ENCODE measurements at regions not wholly inside any gene's neighbourhood (a gene's known extent, or its start where the extent isn't known, plus 50 kb on each side); places are given as distances from the start of the nearest gene placed in this dataset.

DNA sequence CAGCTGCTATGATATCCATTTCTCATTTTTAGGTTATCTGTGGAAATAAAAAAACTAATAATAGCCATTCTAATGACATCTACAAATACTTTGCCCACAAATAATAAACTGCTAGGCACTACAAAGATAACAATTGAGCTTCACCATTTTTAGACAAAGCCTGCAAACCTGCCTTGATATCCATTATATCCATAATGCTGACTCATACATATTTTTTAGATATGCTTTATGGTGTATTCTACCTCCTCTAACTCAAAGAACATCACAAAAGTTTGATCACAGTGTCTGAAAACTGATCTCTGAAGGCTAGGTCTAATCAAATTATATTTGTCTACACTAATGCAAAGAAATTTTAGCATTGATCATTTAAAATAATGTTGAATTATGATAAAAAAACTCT lies 138.4 kb downstream of the HNMT start:
- peaks cover 0 to 15% (median 4%) of the 10 kb centered on the region in 11 experiments; a peak in 6 of 22 replicates for H3K9me3 ChIP-seq (replicated peaks in 1 of 11)
- no peaks in the 10 kb centered on the region for H3K36me3 ChIP-seq
- H3K27ac ChIP-seq = no peak overlapping the region
- H3K4me1 ChIP-seq = no peaks in the 10 kb centered on the region
- no peaks in the 10 kb centered on the region for H3K27me3 ChIP-seq
- no peaks in the 10 kb centered on the region for H4K20me1 ChIP-seq
- no peak overlapping the region for H3K9ac ChIP-seq
- no peak overlapping the region for H3K4me2 ChIP-seq
- no peak overlapping the region for H3K4me3 ChIP-seq
- no peak for TF ChIP-seq Cebpa-rat (IDR thresholded peaks at IDR 0.05)

DNA sequence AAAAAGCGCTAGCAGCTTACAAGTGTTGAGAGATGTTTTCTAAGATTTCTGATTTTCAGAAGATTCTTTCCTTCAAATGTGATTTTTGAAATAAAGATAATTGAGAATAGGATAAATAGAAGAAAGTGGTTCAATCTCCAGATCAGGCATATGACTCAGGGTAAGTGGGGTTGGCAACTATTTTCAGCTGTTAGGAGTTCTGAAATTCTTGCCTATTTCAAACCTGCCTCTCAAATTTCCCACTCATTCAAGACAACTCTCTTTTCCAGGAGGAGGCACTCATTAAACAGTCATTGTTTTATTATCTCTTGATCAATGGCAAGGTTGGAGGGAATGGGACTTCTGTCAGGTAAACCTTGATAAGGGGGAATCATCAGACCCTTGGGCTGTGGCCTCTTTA lies 138.9 kb downstream of the HNMT start:
- Histone ChIP-seq H3K27ac (no peak overlapping the region), H3K4me1 (no peaks in the 10 kb centered on the region), H4K20me1 (no peaks in the 10 kb centered on the region), H3K4me2 (no peak overlapping the region), H3K4me3 (no peak overlapping the region), H3K9me3 (replicated peaks in 1 of 11) (peaks cover 0 to 15% (median 4%) of the 10 kb centered on the region in 11 experiments; a peak in 6 of 22 replicates), H3K9ac (no peak overlapping the region), H3K36me3 (no peaks in the 10 kb centered on the region), H3K27me3 (no peaks in the 10 kb centered on the region)
- no peak for TF ChIP-seq Cebpa-rat (IDR thresholded peaks at IDR 0.05)

DNA sequence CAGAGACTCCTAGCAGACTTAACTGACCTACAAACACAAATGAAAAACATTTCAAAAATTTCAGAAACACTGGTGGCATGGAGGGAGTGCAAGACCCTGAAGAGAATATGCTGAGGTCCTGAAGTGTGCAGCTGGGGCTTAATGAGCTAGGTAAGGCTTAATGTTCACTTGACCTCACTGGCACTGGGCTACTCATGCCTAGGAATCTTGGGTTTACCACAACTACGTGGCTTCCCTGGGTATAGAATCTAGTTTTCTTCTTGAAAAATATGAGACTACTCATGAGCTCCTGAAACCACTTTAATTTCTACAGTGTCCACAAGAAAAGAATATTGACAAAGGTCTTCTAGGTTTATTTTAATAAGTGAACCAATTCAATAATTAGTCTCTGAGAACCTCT lies 139.8 kb downstream of the HNMT start:
- Histone ChIP-seq H3K4me1 (no peaks in the 10 kb centered on the region), H3K27ac (no peak overlapping the region), H4K20me1 (no peaks in the 10 kb centered on the region), H3K4me3 (no peak overlapping the region), H3K27me3 (no peaks in the 10 kb centered on the region), H3K36me3 (no peaks in the 10 kb centered on the region), H3K9ac (no peak overlapping the region), H3K9me3 (replicated peaks in 1 of 11) (peaks cover 0 to 13% (median 4%) of the 10 kb centered on the region in 11 experiments; a peak in 6 of 22 replicates), H3K4me2 (no peak overlapping the region)
- no peak for TF ChIP-seq Cebpa-rat (IDR thresholded peaks at IDR 0.05)

DNA sequence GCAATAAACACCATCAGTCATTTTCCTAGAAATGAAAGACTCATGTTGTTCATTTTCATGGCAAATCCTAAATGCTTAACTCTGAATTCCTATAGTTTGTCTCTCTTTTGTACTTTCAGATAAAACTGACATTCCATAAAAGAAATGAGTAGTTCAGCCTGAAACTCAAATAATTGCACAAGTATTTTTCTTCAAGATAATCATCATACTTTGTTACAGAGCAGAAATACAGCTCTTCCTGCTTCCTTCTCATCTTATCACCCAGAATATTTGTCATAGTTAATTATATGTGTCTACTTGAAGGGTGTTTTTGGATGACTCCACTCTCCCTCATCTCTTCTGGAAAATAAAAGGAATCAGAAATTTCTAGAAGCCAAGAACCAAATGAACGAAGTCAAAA lies 141.1 kb downstream of the HNMT start:
- no peak overlapping the region for H3K9ac ChIP-seq
- no peak overlapping the region for H3K4me3 ChIP-seq
- no peak overlapping the region for H3K4me2 ChIP-seq
- H3K27me3 ChIP-seq = no peaks in the 10 kb centered on the region
- H3K27ac ChIP-seq = no peak overlapping the region
- H3K9me3 ChIP-seq (replicated peaks in 1 of 11) = 0 out of 22 replicates have a peak, but pooled peaks cover 0 to under 1% (median 0%) of the 10 kb centered on the region in 11 experiments
- TF ChIP-seq Cebpa-rat (IDR thresholded peaks at IDR 0.05) = no peak
- no peaks in the 10 kb centered on the region for H3K36me3 ChIP-seq
- H3K4me1 ChIP-seq = no peaks in the 10 kb centered on the region
- no peaks in the 10 kb centered on the region for H4K20me1 ChIP-seq

DNA sequence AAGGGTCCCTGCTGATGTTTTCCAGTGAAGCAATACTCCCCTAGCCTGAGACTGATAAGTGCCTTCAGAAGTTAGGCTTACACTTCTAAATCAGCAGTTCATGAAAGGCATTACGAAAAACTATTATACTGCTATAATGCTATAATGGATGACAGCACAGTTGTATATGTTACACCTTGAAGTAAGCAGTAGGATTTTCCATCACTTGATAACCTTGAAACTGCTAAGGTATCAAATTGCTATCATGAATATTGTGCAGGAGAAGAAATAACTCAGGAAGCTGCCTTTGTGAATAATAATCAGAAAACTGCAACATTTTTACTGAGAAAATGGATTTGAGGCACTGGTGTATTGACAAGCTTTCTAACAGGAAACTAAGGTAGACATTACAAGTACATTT lies 142.3 kb downstream of the HNMT start:
- Histone ChIP-seq H3K4me3 (no peak overlapping the region), H3K27me3 (no peaks in the 10 kb centered on the region), H3K27ac (no peak overlapping the region), H3K4me2 (no peak overlapping the region), H3K9me3 (replicated peaks in 1 of 11) (no peaks in the 10 kb centered on the region), H4K20me1 (no peaks in the 10 kb centered on the region), H3K4me1 (no peaks in the 10 kb centered on the region), H3K9ac (no peak overlapping the region), H3K36me3 (no peaks in the 10 kb centered on the region)
- no peak for TF ChIP-seq Cebpa-rat (IDR thresholded peaks at IDR 0.05)

DNA sequence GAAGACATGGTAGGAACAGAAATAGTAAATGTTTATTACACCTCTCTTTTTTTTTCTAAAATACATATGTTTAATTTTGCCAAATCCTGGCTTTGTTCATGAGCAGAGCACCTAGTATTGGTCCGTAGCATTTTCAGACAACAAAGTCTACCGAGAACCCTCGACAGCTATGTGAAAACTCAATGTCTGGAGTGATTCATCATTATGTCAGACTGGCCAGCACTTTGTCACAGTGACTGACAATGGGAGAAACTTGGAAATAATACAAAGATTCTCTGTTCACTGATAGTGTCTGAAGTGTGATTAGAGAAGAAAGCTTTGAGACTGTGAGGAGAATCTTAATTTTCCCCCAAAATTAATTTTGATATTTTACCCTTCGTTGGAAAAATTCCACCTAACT lies 143.0 kb downstream of the HNMT start:
- H3K4me2 ChIP-seq = no peak overlapping the region
- no peaks in the 10 kb centered on the region for H3K4me1 ChIP-seq
- TF ChIP-seq Cebpa-rat (IDR thresholded peaks at IDR 0.05) = no peak
- H3K27me3 ChIP-seq = no peaks in the 10 kb centered on the region
- H3K9me3 ChIP-seq (replicated peaks in 1 of 11) = no peaks in the 10 kb centered on the region
- no peak overlapping the region for H3K27ac ChIP-seq
- H3K9ac ChIP-seq = no peak overlapping the region
- no peaks in the 10 kb centered on the region for H4K20me1 ChIP-seq
- H3K36me3 ChIP-seq = no peaks in the 10 kb centered on the region
- H3K4me3 ChIP-seq = no peak overlapping the region

DNA sequence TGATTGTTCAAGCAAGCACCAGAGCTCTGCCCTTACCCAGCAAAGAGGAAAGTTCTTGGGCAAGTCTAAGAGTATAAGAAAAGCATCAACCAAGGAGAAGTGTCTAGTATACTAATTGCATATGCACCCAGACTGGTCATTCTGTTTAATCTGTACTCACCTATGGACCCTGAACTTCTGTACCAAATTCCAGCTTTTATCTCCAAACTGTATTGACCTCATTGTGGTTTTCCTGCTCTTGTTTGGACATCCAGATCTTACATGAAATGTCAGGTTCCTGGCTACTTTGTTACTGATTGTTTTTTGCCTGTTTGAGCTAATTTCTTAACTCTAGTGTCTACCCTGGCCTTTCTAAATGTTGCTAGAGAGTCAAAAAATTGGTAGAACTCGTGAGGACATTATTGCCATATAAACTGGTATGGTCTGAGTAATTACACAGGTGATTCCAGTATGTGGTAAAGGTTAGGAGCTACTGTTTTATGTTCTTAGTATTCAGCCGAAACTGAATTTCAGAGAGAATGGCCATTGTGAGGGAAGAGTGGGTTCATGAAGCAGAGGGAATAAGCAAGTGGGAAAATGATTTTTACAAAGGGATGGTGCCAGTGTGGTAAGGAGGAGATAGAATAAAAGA lies 146.3 kb downstream of the HNMT start:
- Histone ChIP-seq H3K4me1 (no peaks in the 10 kb centered on the region), H3K4me2 (no peak overlapping the region), H3K27me3 (no peaks in the 10 kb centered on the region), H3K9ac (no peak overlapping the region), H4K20me1 (no peaks in the 10 kb centered on the region), H3K36me3 (no peaks in the 10 kb centered on the region), H3K9me3 (replicated peaks in 1 of 11) (0 out of 22 replicates have a peak, but pooled peaks cover 0 to 5% (median 0%) of the 10 kb centered on the region in 11 experiments), H3K27ac (no peak overlapping the region), H3K4me3 (no peak overlapping the region)
- no peak for TF ChIP-seq Cebpa-rat (IDR thresholded peaks at IDR 0.05)

DNA sequence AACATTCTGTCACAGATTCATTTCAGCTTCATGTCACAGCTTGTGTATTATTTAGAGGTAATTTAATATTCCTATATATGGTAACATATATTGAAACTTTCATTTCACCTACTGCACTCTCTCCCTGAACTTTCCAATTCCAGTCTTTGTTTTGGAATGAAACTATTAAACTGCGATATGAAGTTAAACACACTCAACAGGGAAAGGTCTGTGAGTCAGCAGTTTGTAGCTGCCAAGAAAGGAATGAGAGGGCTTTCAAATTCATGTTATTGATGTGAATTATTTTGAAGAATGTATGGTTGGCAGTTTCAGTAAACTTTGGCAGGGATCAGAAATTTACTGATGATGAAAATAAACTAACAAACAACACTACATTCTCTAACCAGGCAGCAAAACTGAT lies 148.3 kb downstream of the HNMT start:
- Histone ChIP-seq H3K27me3 (no peaks in the 10 kb centered on the region), H3K4me3 (no peak overlapping the region), H3K4me1 (no peaks in the 10 kb centered on the region), H3K27ac (no peak overlapping the region), H3K9ac (no peak overlapping the region), H4K20me1 (no peaks in the 10 kb centered on the region), H3K36me3 (no peaks in the 10 kb centered on the region), H3K9me3 (replicated peaks in 1 of 11) (0 out of 22 replicates have a peak, but pooled peaks cover 0 to 5% (median 0%) of the 10 kb centered on the region in 11 experiments), H3K4me2 (no peak overlapping the region)
- no peak for TF ChIP-seq Cebpa-rat (IDR thresholded peaks at IDR 0.05)

DNA sequence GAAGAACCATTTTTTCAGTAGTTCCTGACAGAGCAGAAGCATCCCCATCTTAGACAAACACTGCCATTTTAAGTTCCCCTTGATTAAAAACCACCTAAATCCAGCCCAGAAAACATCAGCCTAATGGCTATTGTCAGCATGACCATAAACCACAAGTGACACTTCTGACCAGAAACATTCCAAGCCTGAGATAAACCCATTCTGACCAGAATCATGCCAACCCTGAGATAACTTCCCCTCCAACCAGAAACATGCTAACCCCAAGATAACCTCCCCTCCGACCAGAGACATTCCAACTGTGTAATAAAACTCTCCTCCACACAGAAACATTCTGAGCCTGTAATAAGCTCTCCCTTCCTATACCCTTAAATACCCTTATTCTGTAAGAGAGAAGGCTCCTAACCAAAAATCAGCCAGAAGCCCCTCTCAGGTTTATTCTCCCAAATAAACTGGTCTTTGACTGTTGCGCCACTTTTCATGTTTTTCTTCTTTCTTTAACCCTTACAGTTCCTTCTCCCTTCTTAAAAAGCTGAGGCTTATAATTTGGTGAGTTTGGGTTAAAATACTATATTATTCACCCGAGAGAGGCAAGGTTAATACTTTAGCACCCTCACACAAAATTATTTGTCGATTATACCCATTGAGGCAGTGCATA lies 149.7 kb downstream of the HNMT start:
- H3K4me1 ChIP-seq = no peaks in the 10 kb centered on the region
- H3K4me2 ChIP-seq = no peak overlapping the region
- no peak overlapping the region for H3K4me3 ChIP-seq
- no peaks in the 10 kb centered on the region for H4K20me1 ChIP-seq
- no peak overlapping the region for H3K27ac ChIP-seq
- H3K27me3 ChIP-seq = no peaks in the 10 kb centered on the region
- no peaks in the 10 kb centered on the region for H3K36me3 ChIP-seq
- 0 out of 22 replicates have a peak, but pooled peaks cover 0 to 5% (median 0%) of the 10 kb centered on the region in 11 experiments for H3K9me3 ChIP-seq (replicated peaks in 1 of 11)
- no peak for TF ChIP-seq Cebpa-rat (IDR thresholded peaks at IDR 0.05)
- H3K9ac ChIP-seq = no peak overlapping the region

DNA sequence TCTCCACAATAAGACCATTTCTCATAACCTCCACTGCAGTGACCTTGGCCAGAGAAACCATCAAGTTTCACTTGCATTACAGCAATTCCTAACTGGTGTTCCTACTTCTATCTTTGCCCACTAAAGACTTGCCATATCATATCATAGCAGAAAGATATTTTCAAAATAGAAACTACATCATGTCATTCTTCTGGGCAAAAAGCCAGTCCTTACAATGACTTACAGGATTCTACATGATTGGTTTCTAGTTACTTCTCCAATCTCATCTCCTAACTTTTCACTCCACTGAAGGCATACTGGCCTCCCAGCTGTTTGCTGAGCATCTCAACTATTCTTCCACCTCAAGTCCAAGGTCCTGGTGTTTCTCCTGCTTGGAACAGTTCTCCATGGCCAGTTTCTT lies 151.4 kb downstream of the HNMT start:
- Histone ChIP-seq H3K4me1 (no peaks in the 10 kb centered on the region), H3K4me2 (no peak overlapping the region), H3K9ac (no peak overlapping the region), H3K27me3 (no peaks in the 10 kb centered on the region), H3K27ac (no peak overlapping the region), H4K20me1 (no peaks in the 10 kb centered on the region), H3K36me3 (no peaks in the 10 kb centered on the region), H3K9me3 (replicated peaks in 1 of 11) (0 out of 22 replicates have a peak, but pooled peaks cover 0 to 5% (median 0%) of the 10 kb centered on the region in 11 experiments), H3K4me3 (no peak overlapping the region)
- TF ChIP-seq Cebpa-rat (IDR thresholded peaks at IDR 0.05) = no peak

Measured in BLaER1 treated with 17β-estradiol and CSF1 and Interleukin-3, amounts not matched to agents 10 nM and 100 nM (cell line).